ENCODE measurements at regions not wholly inside any gene's neighbourhood (a gene's known extent, or its start where the extent isn't known, plus 50 kb on each side); places are given as distances from the start of the nearest gene placed in this dataset.

DNA sequence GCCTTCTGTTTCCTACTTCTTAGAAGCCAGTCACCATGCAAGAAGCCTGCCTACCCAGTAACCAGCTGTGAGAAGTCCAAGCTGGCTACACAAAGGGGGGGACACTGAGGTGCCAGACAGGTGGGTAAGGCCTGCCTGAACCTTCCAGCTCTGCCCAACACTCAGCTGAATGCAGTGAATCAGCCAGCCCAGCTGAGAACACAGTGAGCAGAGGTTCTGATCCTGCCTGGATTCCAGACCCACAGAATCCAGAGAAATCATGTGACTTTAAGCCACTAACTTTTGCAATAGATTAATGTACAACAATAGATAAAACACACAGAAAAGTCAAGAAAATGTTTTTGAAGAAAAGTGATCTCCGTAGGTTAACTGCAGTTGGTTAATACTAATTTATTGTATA lies 151.7 kb downstream of the EFNB2 start:
- TF ChIP-seq, protein P1, sequence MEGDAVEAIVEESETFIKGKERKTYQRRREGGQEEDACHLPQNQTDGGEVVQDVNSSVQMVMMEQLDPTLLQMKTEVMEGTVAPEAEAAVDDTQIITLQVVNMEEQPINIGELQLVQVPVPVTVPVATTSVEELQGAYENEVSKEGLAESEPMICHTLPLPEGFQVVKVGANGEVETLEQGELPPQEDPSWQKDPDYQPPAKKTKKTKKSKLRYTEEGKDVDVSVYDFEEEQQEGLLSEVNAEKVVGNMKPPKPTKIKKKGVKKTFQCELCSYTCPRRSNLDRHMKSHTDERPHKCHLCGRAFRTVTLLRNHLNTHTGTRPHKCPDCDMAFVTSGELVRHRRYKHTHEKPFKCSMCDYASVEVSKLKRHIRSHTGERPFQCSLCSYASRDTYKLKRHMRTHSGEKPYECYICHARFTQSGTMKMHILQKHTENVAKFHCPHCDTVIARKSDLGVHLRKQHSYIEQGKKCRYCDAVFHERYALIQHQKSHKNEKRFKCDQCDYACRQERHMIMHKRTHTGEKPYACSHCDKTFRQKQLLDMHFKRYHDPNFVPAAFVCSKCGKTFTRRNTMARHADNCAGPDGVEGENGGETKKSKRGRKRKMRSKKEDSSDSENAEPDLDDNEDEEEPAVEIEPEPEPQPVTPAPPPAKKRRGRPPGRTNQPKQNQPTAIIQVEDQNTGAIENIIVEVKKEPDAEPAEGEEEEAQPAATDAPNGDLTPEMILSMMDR (IDR thresholded peaks at IDR 0.05; ENCODE audit: low read depth, low read length, poor library complexity, severe bottlenecking) = no peak
- no peak for TF ChIP-seq EZH2phosphoT487 (IDR thresholded peaks at IDR 0.05; ENCODE audit: borderline replicate concordance, low read length)
- no peaks in the 10 kb centered on the region for H3K36me3 ChIP-seq (ENCODE audit: control insufficient read depth, low read length)

GRCh38 chr13:106382534-106382933 lies 152.9 kb downstream of the EFNB2 start:
- Histone ChIP-seq H3K27me3 (ENCODE audit: control insufficient read depth, low read length) (no peaks in the 10 kb centered on the region), H3K9me2 (replicated peaks; ENCODE audit: control insufficient read depth, low read length) (no peaks in the 10 kb centered on the region), H3K9me3 (ENCODE audit: control insufficient read depth, insufficient read depth, low read length) (no peaks in the 10 kb centered on the region), H3K4me1 (ENCODE audit: control insufficient read depth, low read length) (no peaks in the 10 kb centered on the region), H3F3A (ENCODE audit: control insufficient read depth, insufficient read depth) (no peaks in the 10 kb centered on the region), H4K20me1 (ENCODE audit: control insufficient read depth, insufficient read depth, low read depth, low read length) (no peaks in the 10 kb centered on the region), H3K27ac (ENCODE audit: low read depth, low read length) (no peak overlapping the region), H3K4me2 (ENCODE audit: low read length) (no peak overlapping the region), H3K79me2 (ENCODE audit: control insufficient read depth, low read length) (no peaks in the 10 kb centered on the region), H3K4me3 (ENCODE audit: low read length) (no peak overlapping the region), H3K36me3 (ENCODE audit: control insufficient read depth, low read length) (no peaks in the 10 kb centered on the region)
- no peak for TF ChIP-seq EZH2phosphoT487 (IDR thresholded peaks at IDR 0.05; ENCODE audit: borderline replicate concordance, low read length)
- TF ChIP-seq, protein P1 (IDR thresholded peaks at IDR 0.05; ENCODE audit: low read depth, low read length, poor library complexity, severe bottlenecking) = no peak

More for the DNA sequence above, 151.7 kb downstream of the EFNB2 start:
- Histone ChIP-seq H3F3A (ENCODE audit: control insufficient read depth, insufficient read depth) (no peaks in the 10 kb centered on the region), H3K4me3 (ENCODE audit: low read length) (no peak overlapping the region), H3K4me2 (ENCODE audit: low read length) (no peak overlapping the region), H3K9me2 (replicated peaks; ENCODE audit: control insufficient read depth, low read length) (no peaks in the 10 kb centered on the region), H3K27me3 (ENCODE audit: control insufficient read depth, low read length) (peaks cover 3% of the 10 kb centered on the region; the same call in 1 of the 2 replicates), H3K79me2 (ENCODE audit: control insufficient read depth, low read length) (no peaks in the 10 kb centered on the region), H4K20me1 (ENCODE audit: control insufficient read depth, insufficient read depth, low read depth, low read length) (no peaks in the 10 kb centered on the region), H3K27ac (ENCODE audit: low read depth, low read length) (no peak overlapping the region), H3K4me1 (ENCODE audit: control insufficient read depth, low read length) (no peaks in the 10 kb centered on the region), H3K9me3 (ENCODE audit: control insufficient read depth, insufficient read depth, low read length) (no peaks in the 10 kb centered on the region)

DNA sequence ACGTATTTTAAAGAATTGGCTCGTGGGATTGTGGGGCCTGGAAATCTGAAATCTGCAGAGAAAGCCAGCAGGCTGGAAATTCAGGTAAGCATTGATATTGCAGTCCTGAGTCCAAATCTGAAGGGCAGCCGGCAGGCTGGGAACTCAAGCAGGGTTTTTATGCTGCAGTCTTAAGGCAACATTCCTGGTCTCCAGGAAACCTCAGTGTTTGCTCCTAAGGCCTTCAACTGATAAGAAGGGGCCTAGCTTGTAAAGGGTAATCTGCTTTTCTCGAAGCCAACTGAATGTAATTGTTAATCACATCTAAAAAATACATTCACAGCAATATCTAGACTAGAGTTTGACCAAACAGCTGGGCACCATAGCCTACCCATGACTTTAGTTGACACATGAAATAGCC lies 154.4 kb downstream of the EFNB2 start:
- H3K4me1 ChIP-seq (ENCODE audit: control insufficient read depth, low read length) = no peaks in the 10 kb centered on the region
- H4K20me1 ChIP-seq (ENCODE audit: control insufficient read depth, insufficient read depth, low read depth, low read length) = no peaks in the 10 kb centered on the region
- H3K27ac ChIP-seq (ENCODE audit: low read depth, low read length) = no peak overlapping the region
- no peaks in the 10 kb centered on the region for H3K9me3 ChIP-seq (ENCODE audit: control insufficient read depth, insufficient read depth, low read length)
- no peaks in the 10 kb centered on the region for H3K79me2 ChIP-seq (ENCODE audit: control insufficient read depth, low read length)
- TF ChIP-seq, protein P1 (IDR thresholded peaks at IDR 0.05; ENCODE audit: low read depth, low read length, poor library complexity, severe bottlenecking) = no peak
- no peak for TF ChIP-seq EZH2phosphoT487 (IDR thresholded peaks at IDR 0.05; ENCODE audit: borderline replicate concordance, low read length)
- H3K4me3 ChIP-seq (ENCODE audit: low read length) = no peak overlapping the region
- H3K36me3 ChIP-seq (ENCODE audit: control insufficient read depth, low read length) = no peaks in the 10 kb centered on the region
- H3K4me2 ChIP-seq (ENCODE audit: low read length) = no peak overlapping the region
- H3F3A ChIP-seq (ENCODE audit: control insufficient read depth, insufficient read depth) = no peaks in the 10 kb centered on the region
- no peaks in the 10 kb centered on the region for H3K9me2 ChIP-seq (replicated peaks; ENCODE audit: control insufficient read depth, low read length)
- no peaks in the 10 kb centered on the region for H3K27me3 ChIP-seq (ENCODE audit: control insufficient read depth, low read length)
